IMR-90 (cell line): ENCODE measurements at regions not wholly inside any gene's neighbourhood (a gene's known extent, or its start where the extent isn't known, plus 50 kb on each side); places are given as distances from the start of the nearest gene placed in this dataset.

Experiments used
- ATAC-seq: fragments of 200-7000 bp; cut with Tn5 transposase; 2 replicates; pipeline ENCODE4 v1.9.1; 2020; ENCODE audit warnings: low read depth, mild to moderate bottlenecking, moderate library complexity
- BruUV-seq: library from RNA; stranded (reverse); fragments of 400-500 nt; replicated peaks from 2 replicates; lab custom pipeline; 2021; lab: Mats Ljungman, UMichigan
- CTCF ChIA-PET: fragments of 300-600 bp; formaldehyde crosslinking; extraction: SDS; loops from one replicate; lab custom pipeline; 2021; ENCODE audit warnings: antibody characterized with exemption; lab: Yijun Ruan, JAX
- POLR2A ChIA-PET: fragments of 300-600 bp; sonication (Branson Sonifier 250); formaldehyde crosslinking; loops from one replicate; lab custom pipeline; 2022; ENCODE audit warnings: antibody characterized with exemption; ENCODE audit not compliant: unreplicated experiment; lab: Charles Lee
- DNase-seq: peaks from one replicate; pipeline ENCODE4 v3.0.0; 2013
- H2AFZ ChIP-seq: replicated peaks from 2 replicates; pipeline ENCODE3; 2013; ENCODE audit warnings: low read length, mild to moderate bottlenecking; ENCODE audit not compliant: poor library complexity
- H2AK5ac ChIP-seq: 2 replicates; pipeline ENCODE4 v1.6.1; 2013; ENCODE audit warnings: low read depth, low read length, inconsistent platforms
- H2AK9ac ChIP-seq: replicated peaks from 2 replicates; pipeline ENCODE3; 2013; ENCODE audit warnings: mild to moderate bottlenecking, low read depth, low read length, moderate library complexity; ENCODE audit not compliant: poor library complexity
- H2BK120ac ChIP-seq: 2 replicates; pipeline ENCODE4 v1.6.1; 2013; ENCODE audit warnings: low read depth, low read length, inconsistent platforms
- H2BK15ac ChIP-seq: 3 replicates; pipeline ENCODE4 v1.6.1; 2013; ENCODE audit warnings: low read depth, low read length, inconsistent platforms
- H2BK20ac ChIP-seq: 2 replicates; pipeline ENCODE4 v1.6.1; 2013; ENCODE audit warnings: low read depth, mild to moderate bottlenecking, inconsistent platforms, low read length, moderate library complexity
- H2BK5ac ChIP-seq: 2 replicates; pipeline ENCODE4 v1.6.1; 2013; ENCODE audit warnings: mild to moderate bottlenecking, low read depth, low read length, inconsistent platforms; ENCODE audit not compliant: poor library complexity, severe bottlenecking
- H3K14ac ChIP-seq: replicated peaks from 2 replicates; pipeline ENCODE4 v1.6.1; 2013; ENCODE audit warnings: low read depth, low read length, inconsistent platforms
- H3K18ac ChIP-seq: 2 replicates; pipeline ENCODE4 v1.6.1; 2013; ENCODE audit warnings: low read depth, low read length, control low read depth
- H3K23ac ChIP-seq: 2 replicates; pipeline ENCODE4 v1.6.1; 2013; ENCODE audit warnings: low read depth, low read length, inconsistent platforms
- H3K27ac ChIP-seq: 2 replicates; pipeline ENCODE4 v1.5.1; 2013; ENCODE audit warnings: mild to moderate bottlenecking, control low read depth, low read length; ENCODE audit not compliant: insufficient read depth
- H3K27me3 ChIP-seq: 2 replicates; pipeline ENCODE4 v1.6.1; 2013; ENCODE audit warnings: low read length; ENCODE audit not compliant: control insufficient read depth, insufficient read depth
- H3K36me3 ChIP-seq: 2 replicates; pipeline ENCODE4 v1.6.1; 2013; ENCODE audit warnings: low read length, mixed read lengths; ENCODE audit not compliant: control insufficient read depth, insufficient read depth
- H3K4ac ChIP-seq: 2 replicates; pipeline ENCODE4 v1.6.1; 2013; ENCODE audit warnings: low read depth, low read length, inconsistent platforms
- H3K4me1 ChIP-seq: 2 replicates; pipeline ENCODE4 v1.6.1; 2013; ENCODE audit warnings: low read length, mixed read lengths; ENCODE audit not compliant: control insufficient read depth, insufficient read depth
- H3K4me2 ChIP-seq: 2 replicates; pipeline ENCODE4 v1.6.1; 2013; ENCODE audit warnings: low read depth, mild to moderate bottlenecking, control low read depth, low read length, moderate library complexity
- H3K4me3 ChIP-seq: 2 replicates; pipeline ENCODE4 v1.5.1; 2013; ENCODE audit warnings: low read depth, mild to moderate bottlenecking, control low read depth, low read length, moderate library complexity; ENCODE audit not compliant: insufficient read depth
- H3K56ac ChIP-seq: 2 replicates; pipeline ENCODE4 v1.6.1; 2013; ENCODE audit warnings: low read length, inconsistent platforms; ENCODE audit not compliant: insufficient read depth; ENCODE audit errors: extremely low read depth
- H3K79me1 ChIP-seq, 2 experiments: 2 replicates each; pipeline ENCODE4 v1.6.1; 2013; ENCODE audit warnings: low read length in 2 of 2, inconsistent platforms in 1 of 2, low read depth in 1 of 2
- H3K9ac ChIP-seq: 2 replicates; pipeline ENCODE4 v1.6.1; 2013; ENCODE audit warnings: low read depth, low read length, control low read depth
- H3K9me1 ChIP-seq: 2 replicates; pipeline ENCODE4 v1.6.1; 2013; ENCODE audit warnings: low read length, inconsistent platforms; ENCODE audit not compliant: insufficient read depth
- H3K9me3 ChIP-seq: 2 replicates; pipeline ENCODE4 v1.6.1; 2013; ENCODE audit warnings: low read length; ENCODE audit not compliant: control insufficient read depth, insufficient read depth
- H4K20me1 ChIP-seq: 2 replicates; pipeline ENCODE4 v1.6.1; 2013; ENCODE audit warnings: low read length, inconsistent platforms; ENCODE audit not compliant: insufficient read depth
- H4K5ac ChIP-seq: 2 replicates; pipeline ENCODE4 v1.6.1; 2013; ENCODE audit warnings: mild to moderate bottlenecking, low read depth, low read length, control low read depth
- H4K8ac ChIP-seq, 2 experiments: 2 replicates each; pipeline ENCODE4 v1.6.1; 2013; ENCODE audit warnings: low read depth in 2 of 2, low read length in 2 of 2, control low read depth in 1 of 2, inconsistent platforms in 1 of 2
- H4K91ac ChIP-seq: 2 replicates; pipeline ENCODE4 v1.6.1; 2013; ENCODE audit warnings: low read depth, low read length, inconsistent platforms; ENCODE audit not compliant: insufficient read depth
- CEBPB ChIP-seq: IDR thresholded peaks from 2 replicates; pipeline ENCODE4 v1.6.1; 2012; ENCODE audit warnings: low read depth, low read length, improper control_type of control experiment
- CTCF ChIP-seq: conservative IDR thresholded peaks from 2 replicates; pipeline ENCODE4 v1.5.1; 2012; ENCODE audit warnings: mild to moderate bottlenecking, low read depth, low read length, improper control_type of control experiment
- ELK1 ChIP-seq: fragments of 150-350 bp; IDR thresholded peaks from 2 replicates; pipeline ENCODE4 v1.6.1; 2016; ENCODE audit warnings: low read depth, mild to moderate bottlenecking, low read length, moderate library complexity, borderline replicate concordance
- NFE2L2 ChIP-seq: fragments of 150-350 bp; IDR thresholded peaks from 2 replicates; pipeline ENCODE4 v1.6.1; 2016; ENCODE audit warnings: low read depth, mild to moderate bottlenecking, low read length
- RAD21 ChIP-seq: IDR thresholded peaks from 2 replicates; pipeline ENCODE4 v1.6.1; 2012; ENCODE audit warnings: low read length, improper control_type of control experiment
- RCOR1 ChIP-seq: IDR thresholded peaks from 2 replicates; pipeline ENCODE4 v1.6.1; 2012; ENCODE audit warnings: mild to moderate bottlenecking, low read length, improper control_type of control experiment; ENCODE audit not compliant: insufficient replicate concordance
- RFX5 ChIP-seq: IDR thresholded peaks from 2 replicates; pipeline ENCODE4 v1.8.0; 2012; ENCODE audit warnings: low read depth, mild to moderate bottlenecking, low read length, moderate library complexity
- SMC3 ChIP-seq: fragments of 150-350 bp; IDR thresholded peaks from 2 replicates; pipeline ENCODE4 v1.6.1; 2016; ENCODE audit warnings: low read depth, mild to moderate bottlenecking, antibody characterized with exemption, low read length, moderate library complexity
- WGBS, 2 experiments: methylation state at CpG; one replicate each; pipeline versions ENCODE4 v1.1.5 to v1.1.7; 2013; ENCODE audit warnings: missing lambda C conversion rate in 2 of 2; ENCODE audit not compliant: insufficient read length in 1 of 2; ENCODE audit errors: extremely low coverage in 2 of 2; 5-methylcytosine and 5-hydroxymethylcytosine counted together
- dilution Hi-C: fragments of 300-500 bp; cut with HindIII; formaldehyde crosslinking; loops from one replicate; pipeline ENCODE4 v1.14.3; 2018; ENCODE audit warnings: low sequenced_read_pairs; ENCODE audit not compliant: unreplicated experiment
- in situ Hi-C: fragments of 300-500 bp; cut with MboI; formaldehyde crosslinking; loops from 3 replicates; pipeline ENCODE4 v1.14.3; 2019; ENCODE audit warnings: low sequenced_read_pairs, inconsistent platforms, mixed read lengths
- intact Hi-C: fragments of 100-400 bp; cut with micrococcal nuclease; formaldehyde crosslinking; loops from 2 replicates; pipeline ENCODE4 v1.10.0; 2022

- Histone ChIP-seq H3K27me3 (no peaks in the 10 kb centered on the region), H2AK5ac (peak overlapping the region; percentile 16; the same call in 1 of the 2 replicates), H3K23ac (no peak overlapping the region), H3K4ac (no peak overlapping the region), H2AFZ (no peak overlapping the region), H3K36me3 (no peaks in the 10 kb centered on the region), H2BK120ac (no peak overlapping the region), H3K4me2 (no peak overlapping the region), H4K91ac (no peak overlapping the region), H3K79me1 (no peaks in the 10 kb centered on the region), H3K18ac (no peak overlapping the region), H2BK20ac (no peak overlapping the region), H3K14ac (no peak overlapping the region), H3K4me3 (no peak overlapping the region), H3K9ac (no peak overlapping the region), H3K9me3 (peaks cover 2% of the 10 kb centered on the region; the same call in 1 of the 2 replicates), H4K20me1 (no peaks in the 10 kb centered on the region), H3K9me1 (no peaks in the 10 kb centered on the region), H3K27ac (no peak overlapping the region), H2BK5ac (no peak overlapping the region), H3K4me1 (no peaks in the 10 kb centered on the region), H4K5ac (no peak overlapping the region), H2AK9ac (no peak overlapping the region), H2BK15ac (no peak overlapping the region), H4K8ac (no peak overlapping the region), H3K56ac (no peak overlapping the region)
- ATAC-seq: no peak
- BruUV-seq: no TSS peak
- ChIA-PET CTCF (no interaction called here), POLR2A (no interaction called here)
- intact Hi-C loops: no loop called here
- no peak for TF ChIP-seq RAD21
- TF ChIP-seq SMC3: no peak
- TF ChIP-seq ELK1: no peak
- no peak for TF ChIP-seq CEBPB
- no peak for TF ChIP-seq NFE2L2
- TF ChIP-seq RCOR1: no peak
- TF ChIP-seq RFX5: no peak
- TF ChIP-seq CTCF: no peak
- WGBS, 2 experiments: 82% methylated on average over 3 of the region's 5 CpGs; no CpG with 5 or more reads in 1 of the 2 experiments
- no peak for DNase-seq
- dilution Hi-C loops: no loop called here
- in situ Hi-C loops: loop anchor here (25.0 kb wide), 1 partner anchor 800 kb away; no protein-coding TSS in a partner anchor
Measured at GRCh38 chr12:65712260-65713004, 111.9 kb upstream of the HMGA2 start.
